ENCODE measurements at regions not wholly inside any gene's neighbourhood (a gene's known extent, or its start where the extent isn't known, plus 50 kb on each side); places are given as distances from the start of the nearest gene placed in this dataset.

DNA sequence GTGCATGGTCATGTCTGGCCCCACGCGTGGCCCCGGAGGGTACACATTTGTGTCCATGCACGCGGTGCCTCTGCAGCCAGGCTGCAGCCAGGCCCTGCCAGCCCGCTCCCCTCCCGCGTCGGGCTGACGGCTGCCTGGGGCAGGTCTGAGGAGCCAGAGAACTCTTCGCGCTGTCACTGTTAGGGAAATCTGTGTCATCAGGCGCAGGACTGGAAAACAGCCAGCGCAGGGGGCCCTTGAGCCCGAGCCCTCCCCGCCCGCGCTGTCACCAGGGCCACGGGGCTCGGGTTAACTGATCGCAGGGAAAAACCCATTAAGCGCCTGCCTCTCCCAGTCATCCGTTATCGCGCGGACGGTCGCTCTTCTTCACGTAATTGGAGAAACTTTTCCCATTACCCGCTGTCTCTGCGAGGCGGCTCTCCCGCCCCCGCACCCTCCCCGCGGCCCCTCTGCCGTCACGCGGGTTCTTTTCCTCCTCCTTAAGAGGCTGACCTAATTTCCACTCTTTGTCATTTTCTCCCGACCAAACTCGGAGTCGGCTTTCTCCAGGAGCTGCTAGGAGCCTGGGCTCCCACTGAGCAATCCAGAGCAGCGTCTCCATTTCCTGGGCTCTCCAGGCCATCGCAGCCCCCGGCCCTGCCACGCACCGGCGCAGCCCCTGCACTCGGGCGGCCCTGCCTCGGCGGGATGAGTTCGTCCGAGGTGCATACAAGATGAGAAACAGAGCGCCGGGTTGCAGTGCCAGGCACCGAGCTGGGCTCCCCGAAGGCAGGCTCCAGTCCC is 57.5 kb upstream of the PRR23E start:
- TF ChIP-seq ZFX (IDR thresholded peaks at IDR 0.05; ENCODE audit: borderline replicate concordance) (no peak), CTCF (IDR thresholded peaks at IDR 0.05) (no peak)
